ENCODE measurements at regions not wholly inside any gene's neighbourhood (a gene's known extent, or its start where the extent isn't known, plus 50 kb on each side); places are given as distances from the start of the nearest gene placed in this dataset.

DNA sequence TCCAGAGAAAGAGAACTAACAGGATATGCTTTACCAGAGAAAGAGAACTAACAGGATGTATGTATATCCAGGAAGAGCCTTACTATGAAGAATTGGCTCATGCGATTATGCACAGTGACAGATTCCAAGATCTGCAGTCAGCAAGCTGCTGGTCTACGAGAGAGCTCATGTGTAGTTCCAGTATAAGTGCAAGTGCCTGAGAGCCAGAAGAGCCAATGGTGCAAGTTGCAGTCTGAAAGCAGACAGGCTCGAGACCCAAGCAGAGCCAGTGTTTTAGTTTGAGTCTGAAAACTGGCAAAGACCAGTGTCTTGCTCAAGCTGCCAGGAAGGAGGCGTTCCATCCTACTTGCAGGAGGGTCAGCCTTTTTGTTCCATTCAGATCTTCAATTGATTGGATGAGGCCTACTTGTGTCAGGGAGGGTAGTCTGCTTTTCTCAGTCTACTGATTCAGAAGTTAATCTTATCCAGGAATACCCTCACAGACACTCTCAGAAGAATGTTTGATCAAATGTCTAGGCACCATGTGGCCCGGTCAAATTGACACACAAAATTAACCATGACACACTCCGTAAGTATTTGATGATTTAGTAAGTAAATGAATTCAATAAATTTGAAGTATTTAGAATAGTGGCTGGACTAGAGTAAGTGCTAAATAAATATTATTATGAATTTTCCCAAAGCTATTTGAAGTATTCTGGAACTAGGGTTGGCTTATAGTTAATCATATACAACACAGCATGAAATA, 372.1 kb upstream of the SGCD start:
- no peak for TF ChIP-seq POLR2AphosphoS5 (IDR thresholded peaks at IDR 0.05; ENCODE audit: low read depth, low read length)
- no peak for TF ChIP-seq TAF1 (IDR thresholded peaks at IDR 0.05; ENCODE audit: borderline replicate concordance, low read depth, low read length)

Data from GM12892 (cell line).